ENCODE measurements at regions not wholly inside any gene's neighbourhood (a gene's known extent, or its start where the extent isn't known, plus 50 kb on each side); places are given as distances from the start of the nearest gene placed in this dataset.
"Not testable (repeated sequence)": the region's sequence is repeated elsewhere in the genome, so short reads cannot be mapped to it uniquely, and the experiment has no call there.

DNA sequence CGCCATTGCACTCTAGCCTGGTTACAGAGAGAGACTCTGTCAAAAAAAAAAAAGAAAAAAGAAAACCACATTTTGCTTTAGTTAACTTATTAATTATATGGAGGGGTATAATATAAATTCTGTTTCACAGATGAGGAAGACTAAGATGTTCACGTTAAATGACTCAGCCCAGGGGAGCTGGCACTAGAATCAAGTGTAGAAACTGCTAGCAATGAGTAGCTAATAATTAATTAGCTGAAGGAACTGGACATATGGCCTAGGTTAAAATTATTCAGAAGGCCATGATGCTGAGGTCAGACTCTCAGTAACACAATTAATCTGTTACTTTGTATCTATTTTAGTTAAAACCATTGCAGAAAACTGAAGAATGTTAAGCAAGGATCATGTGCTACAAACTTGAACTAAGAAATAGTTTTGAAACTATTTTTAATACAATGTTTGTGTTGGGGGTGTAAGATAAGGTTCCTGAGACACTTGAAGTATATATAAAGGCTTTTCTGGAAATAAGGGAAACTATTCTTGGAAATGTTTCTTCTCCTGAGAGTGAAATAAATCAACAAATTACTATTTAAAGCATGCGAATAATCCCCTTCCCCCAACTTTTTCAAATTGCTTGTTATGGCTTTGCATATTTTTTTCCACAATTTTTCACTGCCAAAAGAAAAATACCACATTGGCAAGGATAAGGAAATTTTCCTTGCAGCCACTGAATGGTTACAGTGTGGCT is 589.3 kb downstream of the SOX5 start:
- no CpG with 5 or more reads among the region's 3 CpGs for WGBS (ENCODE audit: insufficient coverage, insufficient read length)
- Histone ChIP-seq H3K4me1 (ENCODE audit: control insufficient read depth, insufficient read depth, low read length) (no peaks in the 10 kb centered on the region), H3K36me3 (ENCODE audit: control insufficient read depth, insufficient read depth, low read length) (no peaks in the 10 kb centered on the region), H3K27ac (ENCODE audit: low read length) (no peak overlapping the region), H3K9me3 (ENCODE audit: control insufficient read depth, insufficient read depth, low read length) (no peaks in the 10 kb centered on the region), H3K4me3 (ENCODE audit: low read length) (no peak overlapping the region), H3K27me3 (ENCODE audit: control insufficient read depth, insufficient read depth, low read length) (no peaks in the 10 kb centered on the region; the same call in 1 of the 2 replicates)
- DNase-seq (ENCODE audit: low read depth, low spot score): no peak

DNA sequence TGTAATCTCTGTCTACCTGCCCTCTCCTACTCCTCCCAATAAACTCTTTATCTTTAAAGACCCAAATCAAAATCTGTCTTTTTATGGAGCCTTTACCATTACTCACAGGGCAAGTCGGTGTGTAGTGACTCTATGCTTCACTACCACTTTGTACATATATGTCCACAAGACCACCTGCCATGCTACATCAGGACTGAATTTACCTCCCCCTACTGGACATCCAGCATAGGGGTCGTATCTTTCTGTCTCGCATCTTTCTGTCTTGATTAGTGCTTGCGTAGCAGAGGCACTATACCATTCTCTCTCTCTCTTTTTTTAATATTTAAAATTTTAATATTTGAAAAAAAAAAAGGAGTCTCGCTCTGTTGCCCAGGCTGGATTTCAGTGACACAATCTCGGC is 587.5 kb downstream of the SOX5 start:
- Histone ChIP-seq H3K36me3 (ENCODE audit: control insufficient read depth, insufficient read depth, low read length) (no peaks in the 10 kb centered on the region), H3K27me3 (ENCODE audit: control insufficient read depth, insufficient read depth, low read length) (no peaks in the 10 kb centered on the region; the same call in 1 of the 2 replicates), H3K4me1 (ENCODE audit: control insufficient read depth, insufficient read depth, low read length) (no peaks in the 10 kb centered on the region), H3K4me3 (ENCODE audit: low read length) (no peak overlapping the region), H3K9me3 (ENCODE audit: control insufficient read depth, insufficient read depth, low read length) (no peaks in the 10 kb centered on the region), H3K27ac (ENCODE audit: low read length) (no peak overlapping the region)
- no CpG with 5 or more reads among the region's 6 CpGs for WGBS (ENCODE audit: insufficient coverage, insufficient read length)
- no peak for DNase-seq (ENCODE audit: low read depth, low spot score)

DNA sequence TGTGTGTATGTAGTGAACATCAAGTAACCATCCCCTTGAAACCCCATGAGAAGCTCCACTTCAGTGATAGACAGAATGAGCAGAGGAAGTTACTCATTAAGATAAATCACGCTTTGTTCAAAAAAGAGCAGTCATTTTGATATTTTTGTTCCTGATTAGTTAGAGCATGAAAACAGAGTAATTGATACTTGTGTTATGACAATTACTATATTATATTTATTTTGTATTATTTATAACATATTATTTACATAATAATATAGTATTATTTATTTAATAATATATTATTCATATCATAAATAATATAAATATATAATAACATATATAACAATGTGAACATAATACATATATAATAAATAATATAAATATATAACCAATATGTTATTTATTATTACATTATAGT is 580.9 kb downstream of the SOX5 start:
- H3K36me3 ChIP-seq (ENCODE audit: control insufficient read depth, insufficient read depth, low read length): no peaks in the 10 kb centered on the region
- DNase-seq (ENCODE audit: low read depth, low spot score): no peak
- WGBS (ENCODE audit: insufficient coverage, insufficient read length): no CpG with 5 or more reads among the region's 1 CpG

DNA sequence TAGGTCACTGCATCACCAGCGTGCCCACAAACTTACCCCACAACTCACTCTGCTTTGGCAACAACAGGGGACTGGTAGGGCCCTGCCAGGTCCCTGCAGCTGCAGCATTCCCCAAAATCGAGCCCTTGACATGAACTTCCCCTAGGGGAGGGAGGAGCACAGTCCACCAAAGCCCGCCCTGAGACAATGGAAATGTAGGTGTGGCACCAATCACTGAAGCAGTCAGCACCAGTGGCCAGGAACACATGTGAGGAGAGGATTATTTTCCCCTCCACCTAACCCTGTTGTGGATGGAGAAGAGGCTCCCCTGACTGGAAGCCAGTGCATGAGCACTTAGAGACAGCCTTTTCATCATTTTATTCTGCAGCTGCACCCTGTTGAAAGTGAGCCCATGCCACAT is 573.8 kb downstream of the SOX5 start:
- no peaks in the 10 kb centered on the region for H3K9me3 ChIP-seq (ENCODE audit: control insufficient read depth, insufficient read depth, low read length)
- no peak overlapping the region for H3K4me3 ChIP-seq (ENCODE audit: low read length)
- H3K27ac ChIP-seq (ENCODE audit: low read length): no peak overlapping the region
- no peaks in the 10 kb centered on the region for H3K27me3 ChIP-seq (ENCODE audit: control insufficient read depth, insufficient read depth, low read length)
- no peaks in the 10 kb centered on the region for H3K4me1 ChIP-seq (ENCODE audit: control insufficient read depth, insufficient read depth, low read length)
- no peak for DNase-seq (ENCODE audit: low read depth, low spot score)
- WGBS (ENCODE audit: insufficient coverage, insufficient read length): no CpG with 5 or more reads among the region's 3 CpGs
- no peaks in the 10 kb centered on the region for H3K36me3 ChIP-seq (ENCODE audit: control insufficient read depth, insufficient read depth, low read length)

More for the DNA sequence above, 580.9 kb downstream of the SOX5 start:
- no peak overlapping the region for H3K27ac ChIP-seq (ENCODE audit: low read length)
- H3K9me3 ChIP-seq (ENCODE audit: control insufficient read depth, insufficient read depth, low read length): no peaks in the 10 kb centered on the region
- no peak overlapping the region for H3K4me3 ChIP-seq (ENCODE audit: low read length)
- no peaks in the 10 kb centered on the region for H3K4me1 ChIP-seq (ENCODE audit: control insufficient read depth, insufficient read depth, low read length)
- no peaks in the 10 kb centered on the region for H3K27me3 ChIP-seq (ENCODE audit: control insufficient read depth, insufficient read depth, low read length)

DNA sequence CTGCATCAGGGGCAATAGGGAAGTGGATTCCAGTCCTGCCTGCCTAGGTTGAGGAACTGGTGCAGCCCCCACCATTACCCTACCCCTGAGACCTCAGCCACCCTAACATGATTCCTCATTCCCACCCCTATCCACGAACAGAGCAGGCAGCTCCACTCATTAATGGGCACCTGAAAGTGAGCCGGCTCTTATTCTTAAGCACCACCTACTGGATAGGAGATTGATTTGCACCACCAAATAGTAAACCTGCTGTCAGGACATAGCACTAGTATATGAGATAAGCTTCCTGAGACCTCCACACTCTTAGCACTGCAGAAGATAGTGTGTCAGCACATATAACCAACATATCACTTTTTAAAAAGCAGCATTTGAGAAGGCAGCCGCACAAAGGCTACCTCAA is 573.2 kb downstream of the SOX5 start:
- no CpG with 5 or more reads among the region's 3 CpGs for WGBS (ENCODE audit: insufficient coverage, insufficient read length)
- no peaks in the 10 kb centered on the region for H3K27me3 ChIP-seq (ENCODE audit: control insufficient read depth, insufficient read depth, low read length)
- H3K27ac ChIP-seq (ENCODE audit: low read length): no peak overlapping the region
- no peaks in the 10 kb centered on the region for H3K9me3 ChIP-seq (ENCODE audit: control insufficient read depth, insufficient read depth, low read length)
- no peaks in the 10 kb centered on the region for H3K36me3 ChIP-seq (ENCODE audit: control insufficient read depth, insufficient read depth, low read length)
- peak; percentile 5 for DNase-seq (ENCODE audit: low read depth, low spot score)
- H3K4me1 ChIP-seq (ENCODE audit: control insufficient read depth, insufficient read depth, low read length): no peaks in the 10 kb centered on the region
- H3K4me3 ChIP-seq (ENCODE audit: low read length): no peak overlapping the region

DNA sequence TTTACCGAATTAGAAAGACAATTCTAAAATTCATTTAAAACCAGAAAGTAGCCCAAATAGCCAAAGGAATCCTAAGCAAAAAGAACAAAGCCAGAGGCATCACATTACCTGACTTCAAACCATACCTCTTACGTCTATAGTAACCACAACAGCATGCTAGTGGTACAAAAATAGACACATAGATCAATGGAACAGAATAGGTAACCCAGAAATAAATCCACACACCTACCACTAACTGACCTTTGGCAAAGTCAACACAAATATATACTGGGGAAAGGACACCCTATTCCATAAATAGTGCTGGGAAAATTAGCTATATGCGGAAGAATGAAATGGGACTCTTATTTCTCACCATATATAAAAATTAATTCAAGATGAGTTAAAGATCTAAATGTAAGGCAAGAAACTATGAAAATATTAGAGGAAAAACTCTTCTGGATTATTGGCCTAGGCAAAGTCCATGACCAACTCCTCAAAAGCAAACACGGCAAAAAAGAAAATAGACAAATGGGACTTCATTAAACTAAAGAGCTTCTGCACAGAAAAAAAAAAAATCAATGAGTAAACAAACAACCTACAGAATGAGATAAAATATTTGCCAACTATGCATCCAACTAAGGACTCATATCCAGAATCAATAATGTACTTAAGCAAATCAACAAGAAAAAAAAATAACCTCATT is 568.9 kb downstream of the SOX5 start:
- no CpG with 5 or more reads among the region's 4 CpGs for WGBS (ENCODE audit: insufficient coverage, insufficient read length)
- Histone ChIP-seq H3K4me1 (ENCODE audit: control insufficient read depth, insufficient read depth, low read length) (no peaks in the 10 kb centered on the region), H3K36me3 (ENCODE audit: control insufficient read depth, insufficient read depth, low read length) (no peaks in the 10 kb centered on the region), H3K27ac (ENCODE audit: low read length) (no peak overlapping the region), H3K9me3 (ENCODE audit: control insufficient read depth, insufficient read depth, low read length) (no peaks in the 10 kb centered on the region), H3K27me3 (ENCODE audit: control insufficient read depth, insufficient read depth, low read length) (no peaks in the 10 kb centered on the region), H3K4me3 (ENCODE audit: low read length) (no peak overlapping the region)
- no peak for DNase-seq (ENCODE audit: low read depth, low spot score)

DNA sequence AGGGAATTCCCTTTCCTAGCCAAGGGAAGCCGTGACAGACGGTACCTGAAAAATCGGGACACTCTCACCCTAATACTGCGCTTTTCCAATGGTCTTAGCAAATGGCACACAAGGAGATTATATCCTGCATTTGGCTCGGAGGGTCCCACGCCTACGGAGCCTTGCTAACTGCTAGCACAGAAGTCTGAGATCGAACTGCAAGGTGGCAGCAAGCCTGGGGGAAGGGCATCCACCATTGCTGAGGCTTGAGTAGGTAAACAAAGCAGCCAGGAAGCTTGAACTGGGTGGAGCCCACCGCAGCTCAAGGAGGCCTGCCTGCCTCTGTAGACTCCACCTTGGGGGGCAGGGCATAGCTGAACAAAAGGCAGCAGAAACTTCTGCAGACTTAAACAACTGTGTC is 560.6 kb downstream of the SOX5 start:
- not testable (repeated sequence) for H3K9me3 ChIP-seq (ENCODE audit: control insufficient read depth, insufficient read depth, low read length); H3K27ac ChIP-seq (ENCODE audit: low read length); H3K4me1 ChIP-seq (ENCODE audit: control insufficient read depth, insufficient read depth, low read length); H3K36me3 ChIP-seq (ENCODE audit: control insufficient read depth, insufficient read depth, low read length); H3K4me3 ChIP-seq (ENCODE audit: low read length); H3K27me3 ChIP-seq (ENCODE audit: control insufficient read depth, insufficient read depth, low read length); DNase-seq (ENCODE audit: low read depth, low spot score)
- no CpG with 5 or more reads among the region's 9 CpGs for WGBS (ENCODE audit: insufficient coverage, insufficient read length)

DNA sequence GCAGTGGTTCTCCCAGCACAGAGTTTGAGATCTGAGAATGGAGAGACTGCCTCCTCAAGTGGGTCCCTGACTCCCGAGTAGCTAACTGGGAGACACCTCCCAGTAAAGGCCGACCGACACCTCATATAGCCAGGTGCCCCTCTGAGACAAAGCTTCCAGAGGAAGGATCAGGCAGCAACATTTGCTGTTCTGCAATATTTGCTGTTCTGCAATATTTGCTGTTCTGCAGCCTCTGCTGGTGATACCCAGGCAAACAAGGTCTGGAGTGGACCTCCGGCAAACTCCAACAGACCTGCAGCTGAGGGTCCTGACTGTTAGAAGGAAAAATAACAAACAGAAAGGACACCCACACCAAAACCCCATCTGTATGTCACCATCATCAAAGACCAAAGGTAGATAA is 560.2 kb downstream of the SOX5 start:
- DNase-seq (ENCODE audit: low read depth, low spot score); H3K4me3 ChIP-seq (ENCODE audit: low read length); H3K9me3 ChIP-seq (ENCODE audit: control insufficient read depth, insufficient read depth, low read length); H3K4me1 ChIP-seq (ENCODE audit: control insufficient read depth, insufficient read depth, low read length); H3K36me3 ChIP-seq (ENCODE audit: control insufficient read depth, insufficient read depth, low read length); H3K27me3 ChIP-seq (ENCODE audit: control insufficient read depth, insufficient read depth, low read length); H3K27ac ChIP-seq (ENCODE audit: low read length): not testable (repeated sequence)
- no CpG with 5 or more reads among the region's 4 CpGs for WGBS (ENCODE audit: insufficient coverage, insufficient read length)

DNA sequence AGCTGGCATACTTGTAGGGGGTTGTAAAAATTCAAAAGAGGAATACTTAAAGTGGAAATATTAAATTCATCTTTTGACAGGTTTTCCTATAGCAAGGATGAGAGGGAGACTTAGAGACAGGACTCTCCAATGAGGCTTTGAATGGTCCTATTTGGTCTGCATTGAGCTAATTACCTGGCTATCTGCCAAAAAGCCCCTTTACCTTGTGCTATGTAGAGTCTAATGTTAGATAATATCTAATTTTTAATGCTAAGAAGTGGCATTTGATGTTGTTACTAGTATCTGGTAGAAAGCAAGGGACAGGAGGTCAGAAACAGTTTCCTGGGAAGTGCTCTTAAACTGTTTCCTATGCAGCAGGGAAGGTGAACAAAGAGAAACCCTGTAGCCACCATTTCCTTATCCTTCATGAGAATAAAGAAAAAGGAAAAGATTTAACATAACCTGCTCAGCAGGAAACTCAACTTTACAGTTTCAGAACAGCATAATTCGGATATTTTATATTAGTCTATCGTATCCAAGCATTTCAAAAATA is 550.0 kb downstream of the SOX5 start:
- no peak overlapping the region for H3K27ac ChIP-seq (ENCODE audit: low read length)
- H3K36me3 ChIP-seq (ENCODE audit: control insufficient read depth, insufficient read depth, low read length): no peaks in the 10 kb centered on the region
- H3K9me3 ChIP-seq (ENCODE audit: control insufficient read depth, insufficient read depth, low read length): no peaks in the 10 kb centered on the region
- WGBS (ENCODE audit: insufficient coverage, insufficient read length): no CpG with 5 or more reads among the region's 2 CpGs
- H3K4me1 ChIP-seq (ENCODE audit: control insufficient read depth, insufficient read depth, low read length): no peaks in the 10 kb centered on the region
- H3K4me3 ChIP-seq (ENCODE audit: low read length): no peak overlapping the region
- no peaks in the 10 kb centered on the region for H3K27me3 ChIP-seq (ENCODE audit: control insufficient read depth, insufficient read depth, low read length)
- DNase-seq (ENCODE audit: low read depth, low spot score): no peak

DNA sequence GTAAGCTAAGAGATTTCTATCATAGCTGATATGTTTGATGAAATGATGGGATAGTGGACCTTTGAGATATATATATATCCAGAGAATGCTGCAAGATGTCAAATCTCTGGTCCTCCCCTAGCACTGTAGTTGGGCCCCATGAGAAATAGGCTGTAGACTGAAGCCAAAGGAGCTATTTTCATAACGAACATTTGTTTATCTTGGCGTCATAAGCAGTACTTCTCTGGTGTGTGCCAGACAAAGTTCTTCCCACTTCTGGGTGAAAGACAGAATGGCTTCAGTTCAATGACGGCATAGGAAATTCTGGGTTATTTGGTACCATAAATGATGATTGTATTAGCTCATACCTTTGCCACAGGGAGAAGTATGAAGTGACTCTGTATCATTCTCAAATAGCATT is 534.3 kb downstream of the SOX5 start:
- Histone ChIP-seq H3K4me1 (ENCODE audit: control insufficient read depth, insufficient read depth, low read length) (no peaks in the 10 kb centered on the region), H3K4me3 (ENCODE audit: low read length) (no peak overlapping the region), H3K27me3 (ENCODE audit: control insufficient read depth, insufficient read depth, low read length) (no peaks in the 10 kb centered on the region), H3K9me3 (ENCODE audit: control insufficient read depth, insufficient read depth, low read length) (no peaks in the 10 kb centered on the region), H3K27ac (ENCODE audit: low read length) (no peak overlapping the region), H3K36me3 (ENCODE audit: control insufficient read depth, insufficient read depth, low read length) (no peaks in the 10 kb centered on the region)
- no peak for DNase-seq (ENCODE audit: low read depth, low spot score)
- no CpG with 5 or more reads among the region's 3 CpGs for WGBS (ENCODE audit: insufficient coverage, insufficient read length)
